ENCODE measurements at regions not wholly inside any gene's neighbourhood (a gene's known extent, or its start where the extent isn't known, plus 50 kb on each side); places are given as distances from the start of the nearest gene placed in this dataset.

DNA sequence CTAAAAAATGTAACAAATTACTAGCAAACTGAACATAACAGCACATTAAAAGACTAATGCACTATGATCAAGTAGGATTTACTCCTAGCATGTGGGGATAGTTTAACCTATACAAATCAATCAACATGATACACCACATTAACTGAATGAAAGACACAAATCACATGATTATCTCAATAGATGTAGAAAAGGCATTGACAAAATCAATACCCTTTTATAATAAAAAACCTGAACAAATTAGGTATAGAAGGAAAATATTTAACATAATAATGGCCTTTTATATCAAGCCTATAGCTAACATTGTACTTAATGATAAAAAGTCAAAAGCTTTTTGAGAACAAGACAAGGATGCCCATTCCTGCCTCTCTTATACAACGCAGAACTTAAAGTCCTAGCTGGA is 540.0 kb downstream of the RERGL start:
- DNase-seq: no peak
- TF ChIP-seq, protein P1, sequence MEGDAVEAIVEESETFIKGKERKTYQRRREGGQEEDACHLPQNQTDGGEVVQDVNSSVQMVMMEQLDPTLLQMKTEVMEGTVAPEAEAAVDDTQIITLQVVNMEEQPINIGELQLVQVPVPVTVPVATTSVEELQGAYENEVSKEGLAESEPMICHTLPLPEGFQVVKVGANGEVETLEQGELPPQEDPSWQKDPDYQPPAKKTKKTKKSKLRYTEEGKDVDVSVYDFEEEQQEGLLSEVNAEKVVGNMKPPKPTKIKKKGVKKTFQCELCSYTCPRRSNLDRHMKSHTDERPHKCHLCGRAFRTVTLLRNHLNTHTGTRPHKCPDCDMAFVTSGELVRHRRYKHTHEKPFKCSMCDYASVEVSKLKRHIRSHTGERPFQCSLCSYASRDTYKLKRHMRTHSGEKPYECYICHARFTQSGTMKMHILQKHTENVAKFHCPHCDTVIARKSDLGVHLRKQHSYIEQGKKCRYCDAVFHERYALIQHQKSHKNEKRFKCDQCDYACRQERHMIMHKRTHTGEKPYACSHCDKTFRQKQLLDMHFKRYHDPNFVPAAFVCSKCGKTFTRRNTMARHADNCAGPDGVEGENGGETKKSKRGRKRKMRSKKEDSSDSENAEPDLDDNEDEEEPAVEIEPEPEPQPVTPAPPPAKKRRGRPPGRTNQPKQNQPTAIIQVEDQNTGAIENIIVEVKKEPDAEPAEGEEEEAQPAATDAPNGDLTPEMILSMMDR (IDR thresholded peaks at IDR 0.05): no peak
- no peak for TF ChIP-seq EP300 (IDR thresholded peaks at IDR 0.05)
- no peak for TF ChIP-seq POLR2A (IDR thresholded peaks at IDR 0.05)
- Histone ChIP-seq H3K9me3 (no peaks in the 10 kb centered on the region), H3K36me3 (no peaks in the 10 kb centered on the region), H3K4me1 (ENCODE audit: insufficient read depth) (no peaks in the 10 kb centered on the region), H3K27me3 (no peaks in the 10 kb centered on the region), H3K27ac (no peak overlapping the region), H3K4me3 (no peak overlapping the region)
- intact Hi-C loops (cut with DNase I): no loop called here
- 88 to 91% (median 90%) methylated on average over 1 of the region's 1 CpG for WGBS, 3 donors

DNA sequence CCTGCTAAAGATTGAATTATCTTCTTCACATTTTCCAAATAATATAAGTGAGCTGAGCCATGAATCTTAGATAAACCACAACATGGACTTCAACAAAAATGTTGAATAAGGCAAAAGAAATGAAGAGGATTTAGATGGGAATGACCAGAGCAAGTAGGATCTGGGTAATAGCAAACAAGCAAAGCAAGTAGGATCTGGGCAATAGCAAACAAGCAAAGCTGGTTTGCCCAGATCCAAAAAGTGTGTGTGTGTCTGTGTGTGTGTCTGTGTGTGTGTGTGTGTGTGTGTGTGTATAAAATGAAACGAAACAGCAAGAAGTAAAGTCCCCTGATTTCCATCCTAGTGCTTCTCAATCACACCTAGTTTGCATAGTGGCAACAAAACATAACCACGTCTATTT is 549.1 kb downstream of the RERGL start:
- H3K4me3 ChIP-seq: no peak overlapping the region
- H3K9me3 ChIP-seq: peaks cover 0 to 6% of the 10 kb centered on the region in 2 donors
- no peak for TF ChIP-seq EP300 (IDR thresholded peaks at IDR 0.05)
- TF ChIP-seq, protein P1 (IDR thresholded peaks at IDR 0.05): no peak
- no peak for TF ChIP-seq POLR2A (IDR thresholded peaks at IDR 0.05)
- WGBS, 3 donors: 58 to 76% (median 75%) methylated on average over 2 of the region's 2 CpGs
- no peaks in the 10 kb centered on the region for H3K4me1 ChIP-seq (ENCODE audit: insufficient read depth)
- intact Hi-C loops (cut with DNase I): no loop called here
- no peaks in the 10 kb centered on the region for H3K36me3 ChIP-seq
- H3K27ac ChIP-seq: no peak overlapping the region
- no peaks in the 10 kb centered on the region for H3K27me3 ChIP-seq
- no peak for DNase-seq

DNA sequence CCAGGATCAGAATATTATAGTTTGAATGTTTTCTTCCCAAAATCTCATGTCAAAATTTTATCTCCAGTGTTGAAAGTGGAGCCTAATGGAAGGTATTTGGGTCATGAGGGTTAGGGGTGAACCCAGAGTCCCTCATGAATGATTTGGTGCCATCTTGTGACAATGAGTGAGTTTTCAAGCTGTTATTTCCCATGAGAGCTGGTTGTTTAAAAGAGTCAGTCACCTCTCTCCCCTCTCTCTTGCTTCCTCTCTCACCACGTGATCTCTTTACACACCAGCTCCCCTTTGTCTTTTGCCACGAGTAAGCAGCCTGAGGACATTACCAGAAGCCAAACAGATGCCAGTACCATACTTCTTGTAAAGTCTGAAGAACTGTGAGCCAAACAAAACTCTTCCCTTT is 561.6 kb downstream of the RERGL start:
- Histone ChIP-seq H3K4me1 (ENCODE audit: insufficient read depth) (no peaks in the 10 kb centered on the region), H3K36me3 (no peaks in the 10 kb centered on the region), H3K9me3 (no peaks in the 10 kb centered on the region), H3K27ac (no peak overlapping the region), H3K4me3 (no peak overlapping the region), H3K27me3 (no peaks in the 10 kb centered on the region)
- intact Hi-C loops (cut with DNase I): no loop called here
- TF ChIP-seq POLR2A (IDR thresholded peaks at IDR 0.05): no peak
- TF ChIP-seq, protein P1 (IDR thresholded peaks at IDR 0.05): no peak
- TF ChIP-seq EP300 (IDR thresholded peaks at IDR 0.05): no peak
- no peak for DNase-seq
- WGBS, 3 donors: 17 to 41% (median 19%) methylated on average over 2 of the region's 2 CpGs

DNA sequence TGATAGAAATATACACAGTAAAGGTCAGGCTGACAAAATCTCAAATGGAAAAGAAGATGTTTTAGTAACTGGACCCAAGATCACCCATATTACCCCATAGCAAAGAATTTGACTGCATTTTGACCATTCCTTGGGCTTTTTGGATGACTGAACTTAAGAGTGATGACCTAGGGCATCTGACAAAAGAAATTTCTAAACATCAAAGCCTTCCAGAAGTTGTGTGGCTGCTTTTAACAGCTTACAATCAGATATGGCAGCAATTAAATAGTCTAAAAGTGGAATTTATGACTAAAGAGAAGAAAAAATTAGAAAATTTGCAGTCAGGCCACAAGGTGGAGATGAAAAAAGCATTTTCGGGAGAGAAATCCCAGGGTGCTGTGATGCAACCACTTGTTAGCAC is 563.0 kb downstream of the RERGL start:
- H3K9me3 ChIP-seq: no peaks in the 10 kb centered on the region
- WGBS, 3 donors: 43 to 55% (median 44%) methylated on average over 1 of the region's 1 CpG
- no peak for DNase-seq
- H3K36me3 ChIP-seq: no peaks in the 10 kb centered on the region
- no peak overlapping the region for H3K27ac ChIP-seq
- H3K27me3 ChIP-seq: no peaks in the 10 kb centered on the region
- H3K4me1 ChIP-seq (ENCODE audit: insufficient read depth): no peaks in the 10 kb centered on the region
- TF ChIP-seq, protein P1 (IDR thresholded peaks at IDR 0.05): no peak
- no peak for TF ChIP-seq EP300 (IDR thresholded peaks at IDR 0.05)
- TF ChIP-seq POLR2A (IDR thresholded peaks at IDR 0.05): no peak
- H3K4me3 ChIP-seq: no peak overlapping the region
- intact Hi-C loops (cut with DNase I): no loop called here

DNA sequence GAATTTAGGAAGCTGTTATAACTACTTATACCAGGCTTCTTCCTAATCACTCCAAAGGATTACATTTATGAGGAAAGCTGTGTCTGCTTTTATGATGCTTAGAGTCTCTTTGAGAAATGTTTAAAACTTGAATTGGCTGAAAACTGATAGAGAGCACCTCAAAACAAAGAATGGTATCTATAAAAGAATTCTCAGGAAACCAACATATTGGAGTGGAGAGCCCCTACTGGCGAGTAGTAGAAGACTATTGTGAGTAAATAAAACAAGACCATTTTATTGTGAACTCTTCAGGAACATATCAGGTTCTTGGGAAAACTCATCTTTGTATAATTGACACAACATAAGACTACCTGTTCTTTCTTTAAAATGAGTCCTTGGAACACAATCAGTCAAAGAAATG is 578.6 kb downstream of the RERGL start:
- Histone ChIP-seq H3K4me1 (ENCODE audit: insufficient read depth) (no peaks in the 10 kb centered on the region), H3K27ac (no peak overlapping the region), H3K27me3 (no peaks in the 10 kb centered on the region), H3K4me3 (no peak overlapping the region), H3K9me3 (no peaks in the 10 kb centered on the region), H3K36me3 (no peaks in the 10 kb centered on the region)
- no peak for DNase-seq
- intact Hi-C loops (cut with DNase I): no loop called here
- WGBS, 3 donors: 34 to 44% (median 39%) methylated on average over 1 of the region's 1 CpG
- no peak for TF ChIP-seq POLR2A (IDR thresholded peaks at IDR 0.05)
- TF ChIP-seq EP300 (IDR thresholded peaks at IDR 0.05): no peak
- TF ChIP-seq, protein P1 (IDR thresholded peaks at IDR 0.05): no peak
